Stimulated activated CD4-positive, alpha-beta T cell treated with anti-CD3 and anti-CD28 coated beads, TNF-alpha, amount 100 ng/mL, for 48 hours (primary cell): ENCODE measurements at regions not wholly inside any gene's neighbourhood (a gene's known extent, or its start where the extent isn't known, plus 50 kb on each side); places are given as distances from the start of the nearest gene placed in this dataset.

Source experiments
- DNase-seq, 3 donors: peaks; one replicate each; pipeline ENCODE4 v3.0.0-alpha.2; 2020; ENCODE audit warnings: low read depth in 3 of 3

GRCh38 chr22:27164781-27165503, 507.6 kb downstream of the MIAT start:
- no peak for DNase-seq

- no peak for DNase-seq
Observed at GRCh38 chr22:27168681-27169080, 511.3 kb downstream of the MIAT start.

GRCh38 chr22:27170491-27170890, 513.1 kb downstream of the MIAT start:
- no peak for DNase-seq

GRCh38 chr22:27171212-27171611, 513.8 kb downstream of the MIAT start:
- DNase-seq, result no peak

GRCh38 chr22:27173530-27173929, 516.1 kb downstream of the MIAT start:
- no peak for DNase-seq

- DNase-seq, result no peak
Observed at GRCh38 chr22:27175021-27175838, 517.8 kb downstream of the MIAT start.

- DNase-seq, result no peak
Observed at GRCh38 chr22:27175974-27176373, 518.6 kb downstream of the MIAT start.

GRCh38 chr22:27179161-27179560, 521.8 kb downstream of the MIAT start:
- no peak for DNase-seq

GRCh38 chr22:27181537-27181936, 524.1 kb downstream of the MIAT start:
- no peak for DNase-seq

GRCh38 chr22:27183474-27183873, 526.1 kb downstream of the MIAT start:
- DNase-seq, result no peak

- no peak for DNase-seq
Observed at GRCh38 chr22:27185099-27185709, 527.8 kb downstream of the MIAT start.

GRCh38 chr22:27185760-27186302, 528.4 kb downstream of the MIAT start:
- no peak for DNase-seq

GRCh38 chr22:27186643-27187042, 529.3 kb downstream of the MIAT start:
- DNase-seq, result no peak

- no peak for DNase-seq
Observed at GRCh38 chr22:27192135-27192829, 534.9 kb downstream of the MIAT start.

- no peak for DNase-seq
Observed at GRCh38 chr22:27193215-27193614, 535.8 kb downstream of the MIAT start.

- DNase-seq, result no peak
Observed at GRCh38 chr22:27193636-27194035, 536.2 kb downstream of the MIAT start.

GRCh38 chr22:27194096-27194748, 536.8 kb downstream of the MIAT start:
- DNase-seq, result no peak

- no peak for DNase-seq
Observed at GRCh38 chr22:27195094-27195493, 537.7 kb downstream of the MIAT start.

- no peak for DNase-seq
Observed at GRCh38 chr22:27195494-27195893, 538.1 kb downstream of the MIAT start.

GRCh38 chr22:27196606-27197005, 539.2 kb downstream of the MIAT start:
- no peak for DNase-seq

- no peak for DNase-seq
Observed at GRCh38 chr22:27197052-27197451, 539.7 kb downstream of the MIAT start.
